OCI-LY1 (cell line): ENCODE measurements at regions not wholly inside any gene's neighbourhood (a gene's known extent, or its start where the extent isn't known, plus 50 kb on each side); places are given as distances from the start of the nearest gene placed in this dataset.

ENCODE experiments used
- EZH2 ChIP-seq: fragments of 200-600 bp; sonication (generic), shearing (Covaris generic); IDR thresholded peaks from 2 replicates; pipeline ENCODE4 v1.8.0; 2017; ENCODE audit warnings: borderline replicate concordance, mixed run types, mild to moderate bottlenecking, antibody characterized with exemption, low read length, moderate library complexity, mixed read lengths
- TF ChIP-seq, protein P1 (sequence below): fragments of 200-600 bp; sonication (generic), shearing (Covaris generic); IDR thresholded peaks from 2 replicates; pipeline ENCODE4 v1.5.1; 2017; ENCODE audit warnings: mild to moderate bottlenecking, antibody characterized with exemption, low read length, moderate library complexity, mixed read lengths

DNA sequence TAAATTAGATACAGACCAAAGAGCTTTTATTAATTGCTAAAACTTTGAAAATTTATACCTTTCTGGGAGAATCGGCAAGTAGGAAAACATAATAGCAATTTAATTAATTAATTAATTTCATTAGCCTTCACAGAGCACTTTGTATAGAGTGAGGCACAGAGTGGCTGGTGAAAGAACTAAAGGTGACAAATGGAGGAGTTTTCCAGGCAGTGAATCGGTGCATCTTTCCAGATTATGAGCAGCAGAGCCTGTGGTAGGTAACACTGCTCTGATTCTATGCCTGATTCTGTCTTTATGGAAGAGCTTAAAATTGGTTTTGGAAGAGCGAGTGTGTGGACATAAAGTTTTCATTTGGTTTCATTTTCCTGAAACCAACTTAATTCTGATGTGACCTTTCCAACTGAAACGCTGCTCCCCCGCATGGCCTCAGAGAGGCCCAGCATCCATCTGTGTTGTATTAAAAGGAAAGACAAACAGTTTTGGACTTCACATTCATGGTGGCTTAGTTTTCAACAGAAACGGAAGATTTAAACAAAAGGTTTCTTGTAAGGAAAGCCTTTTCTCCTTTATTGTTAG lies 188.9 kb upstream of the RPS23 start:
- TF ChIP-seq, protein P1, sequence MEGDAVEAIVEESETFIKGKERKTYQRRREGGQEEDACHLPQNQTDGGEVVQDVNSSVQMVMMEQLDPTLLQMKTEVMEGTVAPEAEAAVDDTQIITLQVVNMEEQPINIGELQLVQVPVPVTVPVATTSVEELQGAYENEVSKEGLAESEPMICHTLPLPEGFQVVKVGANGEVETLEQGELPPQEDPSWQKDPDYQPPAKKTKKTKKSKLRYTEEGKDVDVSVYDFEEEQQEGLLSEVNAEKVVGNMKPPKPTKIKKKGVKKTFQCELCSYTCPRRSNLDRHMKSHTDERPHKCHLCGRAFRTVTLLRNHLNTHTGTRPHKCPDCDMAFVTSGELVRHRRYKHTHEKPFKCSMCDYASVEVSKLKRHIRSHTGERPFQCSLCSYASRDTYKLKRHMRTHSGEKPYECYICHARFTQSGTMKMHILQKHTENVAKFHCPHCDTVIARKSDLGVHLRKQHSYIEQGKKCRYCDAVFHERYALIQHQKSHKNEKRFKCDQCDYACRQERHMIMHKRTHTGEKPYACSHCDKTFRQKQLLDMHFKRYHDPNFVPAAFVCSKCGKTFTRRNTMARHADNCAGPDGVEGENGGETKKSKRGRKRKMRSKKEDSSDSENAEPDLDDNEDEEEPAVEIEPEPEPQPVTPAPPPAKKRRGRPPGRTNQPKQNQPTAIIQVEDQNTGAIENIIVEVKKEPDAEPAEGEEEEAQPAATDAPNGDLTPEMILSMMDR = no peak
- no peak for TF ChIP-seq EZH2
